ENCODE measurements at regions not wholly inside any gene's neighbourhood (a gene's known extent, or its start where the extent isn't known, plus 50 kb on each side); places are given as distances from the start of the nearest gene placed in this dataset.

- DNase-seq (ENCODE audit: low read depth), result no peak
Observed at GRCh38 chr3:82940124-82940523, 1178.7 kb upstream of the GBE1 start.

DNA sequence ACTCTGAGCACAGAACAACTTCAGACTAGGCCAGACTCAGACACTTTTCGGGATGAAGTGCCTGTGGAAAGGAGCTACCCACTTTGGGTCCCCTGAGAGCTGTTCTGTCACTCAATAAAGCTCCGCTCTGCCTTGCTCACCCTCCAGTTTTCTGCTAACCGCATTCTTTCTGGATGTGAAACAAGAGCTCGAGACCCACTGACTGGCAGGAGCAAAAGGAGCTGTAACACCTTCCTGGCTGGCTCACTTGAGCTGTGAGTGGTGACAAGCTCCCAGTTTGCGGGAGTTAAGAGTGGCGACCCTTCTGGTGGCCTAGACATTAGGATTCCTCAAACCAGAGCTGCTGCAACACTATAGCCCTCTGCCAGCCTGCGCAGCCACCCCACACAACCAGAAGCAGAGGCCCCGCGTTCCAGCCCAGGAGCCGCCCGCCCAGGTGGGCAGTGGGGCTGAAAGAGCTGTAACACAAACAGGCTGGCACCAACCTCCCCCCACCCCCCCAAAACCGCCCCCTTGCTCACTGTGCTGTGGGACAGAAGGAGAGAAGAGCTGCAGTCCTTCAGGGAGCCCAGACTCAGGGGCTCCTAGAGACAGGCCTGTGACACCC lies 1178.1 kb upstream of the GBE1 start:
- no peak for DNase-seq (ENCODE audit: low read depth)

DNA sequence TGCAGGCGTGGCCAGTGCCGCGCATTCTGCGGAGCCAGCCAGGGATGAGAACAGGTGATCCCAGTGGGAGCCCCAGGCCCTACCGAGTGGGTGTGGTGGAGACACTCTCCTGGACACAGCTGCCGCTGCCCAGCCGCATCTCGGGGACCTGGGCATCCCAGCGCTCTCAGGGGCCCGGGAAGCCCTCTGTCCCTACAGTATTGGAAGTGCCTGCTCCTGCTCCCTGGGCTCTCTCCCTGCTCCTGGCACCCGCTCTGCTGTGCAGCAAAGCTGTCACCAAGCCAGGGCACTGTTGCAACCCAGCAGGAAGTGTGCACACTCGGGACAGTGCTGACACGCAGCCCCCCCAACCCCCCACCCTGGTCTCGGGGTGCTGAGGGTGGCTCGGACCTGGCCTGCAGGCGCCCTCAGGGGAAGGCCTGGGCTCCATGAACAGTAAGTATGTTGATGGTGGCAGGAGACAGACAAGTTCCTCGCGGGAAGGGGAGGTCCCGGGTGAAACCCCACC lies 1177.4 kb upstream of the GBE1 start:
- DNase-seq (ENCODE audit: low read depth), result no peak

DNA sequence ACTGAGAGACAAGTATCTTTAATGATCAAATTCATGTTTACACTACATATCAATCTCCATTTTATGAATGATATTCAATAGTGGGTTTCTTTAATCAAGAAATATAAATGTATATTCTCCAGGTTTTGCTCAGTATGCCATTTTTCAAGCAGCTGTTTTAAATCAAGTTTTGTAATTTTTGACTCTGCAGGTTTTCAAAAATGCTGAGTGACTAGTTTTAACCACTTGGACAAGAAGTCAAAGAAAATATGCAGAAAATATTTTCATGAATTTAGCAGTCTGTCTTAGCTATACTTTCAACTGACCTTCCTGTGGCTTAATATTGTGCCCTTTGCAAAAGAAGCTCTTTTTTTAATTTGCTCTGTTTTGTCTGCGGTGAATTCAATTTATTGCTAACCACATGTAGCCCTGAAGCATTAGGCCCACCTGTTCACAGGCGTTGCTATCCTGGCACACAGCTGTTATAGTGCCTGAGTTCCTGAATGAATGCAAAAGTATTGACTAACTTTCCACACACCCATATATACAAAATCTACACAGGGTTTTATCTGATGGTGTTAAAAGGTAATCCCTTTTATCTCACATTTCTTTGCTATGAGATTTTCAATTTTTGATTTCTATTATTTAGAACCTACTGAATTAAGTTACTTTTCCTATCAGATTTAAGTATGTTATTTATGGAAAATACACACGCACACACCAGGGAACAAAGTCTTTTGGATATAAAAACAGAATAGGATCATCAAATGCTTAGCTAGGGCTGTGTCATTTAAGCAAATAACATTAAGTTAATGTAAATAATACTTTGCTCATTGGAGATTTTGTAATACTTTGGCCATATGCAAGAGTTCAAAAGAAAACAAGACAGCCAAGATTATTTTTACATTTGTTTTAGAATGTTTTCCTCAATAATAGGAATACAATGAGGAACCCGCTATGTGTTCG lies 1166.1 kb upstream of the GBE1 start:
- no peak for DNase-seq (ENCODE audit: low read depth)

DNA sequence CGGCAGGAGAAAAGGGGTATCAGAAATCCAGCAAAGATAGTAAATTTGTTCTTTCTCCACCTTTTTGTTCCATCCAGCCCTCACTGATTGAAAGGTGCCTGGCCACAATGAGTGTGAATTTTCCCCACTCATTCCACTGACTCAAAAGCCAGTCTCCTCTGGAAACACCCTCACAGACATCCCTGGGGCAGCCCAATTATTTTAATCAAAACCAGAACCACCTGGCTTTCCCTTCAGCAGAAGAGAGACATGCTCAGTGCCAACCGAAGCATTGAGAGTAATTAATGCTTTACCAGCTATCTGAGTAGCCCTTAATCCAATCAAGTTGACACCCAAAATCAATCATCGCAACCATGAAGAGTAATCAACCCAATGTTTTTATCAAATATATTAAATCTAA lies 1129.6 kb upstream of the GBE1 start:
- no peak for DNase-seq (ENCODE audit: low read depth)

DNA sequence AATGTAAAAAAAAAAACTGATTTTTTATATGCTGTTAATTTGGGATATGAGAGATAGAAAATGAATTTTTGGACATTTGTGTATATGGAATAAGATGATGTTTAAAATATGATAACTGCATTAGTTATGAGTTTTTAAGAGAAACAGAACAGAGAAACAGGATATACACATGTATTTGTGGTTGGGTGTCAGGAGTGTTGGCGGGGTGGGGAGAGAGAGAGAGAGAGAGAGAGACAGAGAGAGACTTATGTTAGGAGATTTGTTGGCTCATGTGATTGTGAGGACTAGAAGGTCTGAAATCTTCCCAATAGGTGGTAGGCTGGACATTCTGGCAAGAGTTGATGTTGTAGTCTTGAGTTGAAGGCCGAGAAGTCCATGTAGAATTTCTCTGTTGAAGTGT lies 1121.6 kb upstream of the GBE1 start:
- DNase-seq (ENCODE audit: low read depth), result no peak

- DNase-seq (ENCODE audit: low read depth), result no peak
Observed at GRCh38 chr3:82875401-82875800, 1114.0 kb upstream of the GBE1 start.

GRCh38 chr3:82839871-82840270 lies 1078.4 kb upstream of the GBE1 start:
- DNase-seq (ENCODE audit: low read depth), result no peak

- no peak for DNase-seq (ENCODE audit: low read depth)
Observed at GRCh38 chr3:82834098-82834497, 1072.7 kb upstream of the GBE1 start.

- DNase-seq (ENCODE audit: low read depth), result no peak
Observed at GRCh38 chr3:82824491-82824890, 1063.0 kb upstream of the GBE1 start.

DNA sequence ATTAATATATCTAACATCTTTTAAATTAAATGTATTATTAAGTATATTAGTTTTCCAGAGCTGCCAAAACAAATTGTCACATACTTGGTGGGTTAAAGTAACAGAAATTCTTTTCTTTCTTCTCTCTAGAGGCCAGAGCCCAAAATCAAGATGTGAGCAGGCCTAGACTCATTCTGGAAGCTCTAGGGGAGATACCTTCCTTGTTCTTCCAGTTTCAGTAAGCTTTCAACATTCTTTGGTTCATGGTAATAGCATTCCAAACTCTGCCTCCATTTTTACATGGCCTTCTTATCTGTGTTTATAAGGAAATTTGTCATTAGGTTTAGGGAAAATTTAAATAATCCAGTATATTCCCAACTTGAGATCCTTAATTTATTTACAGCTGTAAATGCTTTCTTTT lies 1054.6 kb upstream of the GBE1 start:
- no peak for DNase-seq (ENCODE audit: low read depth)

- DNase-seq (ENCODE audit: low read depth), result no peak
Observed at GRCh38 chr3:82815417-82816058, 1054.1 kb upstream of the GBE1 start.

DNA sequence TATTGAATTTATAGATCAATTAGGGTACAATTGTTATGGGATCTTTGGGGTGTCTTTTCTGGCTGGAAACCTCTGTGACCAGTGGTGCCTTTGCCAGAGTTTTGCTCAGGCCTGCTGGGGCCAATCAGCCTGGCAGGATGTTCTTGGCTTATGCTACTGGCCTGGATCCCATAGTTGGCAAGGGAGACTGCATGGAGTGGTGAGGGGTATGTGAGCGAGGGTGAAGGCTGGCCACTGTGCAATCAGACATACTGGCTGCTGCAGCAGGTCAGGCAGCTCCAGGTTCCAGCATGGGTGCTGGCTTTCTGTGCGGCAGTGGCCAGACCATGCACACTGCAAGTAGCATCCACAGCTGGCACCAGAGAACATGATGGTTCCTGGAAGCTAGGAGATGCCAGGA lies 1053.2 kb upstream of the GBE1 start:
- no peak for DNase-seq (ENCODE audit: low read depth)

GRCh38 chr3:82807781-82808180 lies 1046.3 kb upstream of the GBE1 start:
- no peak for DNase-seq (ENCODE audit: low read depth)

DNA sequence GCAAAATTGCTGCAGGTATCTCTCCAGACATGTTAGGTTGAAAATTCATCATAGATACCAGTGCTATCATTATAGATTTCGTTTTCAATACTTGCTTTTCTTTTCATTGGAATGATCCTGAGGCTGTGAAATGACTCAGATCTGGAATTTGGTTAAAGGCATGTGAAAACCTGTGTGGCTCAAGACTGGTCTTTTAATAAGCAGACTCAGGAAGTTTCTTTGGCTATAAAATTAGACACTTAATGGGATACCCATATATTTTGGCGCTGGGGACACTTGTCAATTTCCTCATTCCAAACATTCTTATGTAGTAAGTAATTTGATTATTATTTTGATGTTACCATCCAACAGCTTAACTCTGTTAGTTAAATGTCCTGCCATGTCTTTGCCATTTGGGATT lies 1041.1 kb upstream of the GBE1 start:
- no peak for DNase-seq (ENCODE audit: low read depth)

- DNase-seq (ENCODE audit: low read depth), result no peak
Observed at GRCh38 chr3:82800248-82800647, 1038.8 kb upstream of the GBE1 start.

DNA sequence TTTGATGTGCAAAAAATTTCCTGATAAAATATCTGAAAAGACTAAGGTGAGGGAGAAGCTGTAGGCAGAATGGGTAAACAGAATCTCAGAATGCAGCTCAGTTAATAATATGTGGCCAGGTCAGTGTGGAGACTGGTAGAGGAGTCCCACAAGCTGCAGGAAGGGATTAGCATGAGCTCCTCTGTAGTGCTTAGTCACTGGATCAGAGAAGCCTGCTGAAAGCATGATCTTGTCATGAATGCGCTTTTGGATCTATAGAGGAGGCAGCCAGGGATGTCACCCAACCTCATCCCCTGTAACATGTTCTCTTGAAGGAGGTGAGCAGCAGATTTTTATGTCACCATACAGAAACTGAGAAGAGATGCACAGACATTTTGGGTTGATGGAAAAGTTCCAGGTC lies 1035.3 kb upstream of the GBE1 start:
- no peak for DNase-seq (ENCODE audit: low read depth)

- DNase-seq (ENCODE audit: low read depth), result no peak
Observed at GRCh38 chr3:82791241-82791640, 1029.8 kb upstream of the GBE1 start.

DNA sequence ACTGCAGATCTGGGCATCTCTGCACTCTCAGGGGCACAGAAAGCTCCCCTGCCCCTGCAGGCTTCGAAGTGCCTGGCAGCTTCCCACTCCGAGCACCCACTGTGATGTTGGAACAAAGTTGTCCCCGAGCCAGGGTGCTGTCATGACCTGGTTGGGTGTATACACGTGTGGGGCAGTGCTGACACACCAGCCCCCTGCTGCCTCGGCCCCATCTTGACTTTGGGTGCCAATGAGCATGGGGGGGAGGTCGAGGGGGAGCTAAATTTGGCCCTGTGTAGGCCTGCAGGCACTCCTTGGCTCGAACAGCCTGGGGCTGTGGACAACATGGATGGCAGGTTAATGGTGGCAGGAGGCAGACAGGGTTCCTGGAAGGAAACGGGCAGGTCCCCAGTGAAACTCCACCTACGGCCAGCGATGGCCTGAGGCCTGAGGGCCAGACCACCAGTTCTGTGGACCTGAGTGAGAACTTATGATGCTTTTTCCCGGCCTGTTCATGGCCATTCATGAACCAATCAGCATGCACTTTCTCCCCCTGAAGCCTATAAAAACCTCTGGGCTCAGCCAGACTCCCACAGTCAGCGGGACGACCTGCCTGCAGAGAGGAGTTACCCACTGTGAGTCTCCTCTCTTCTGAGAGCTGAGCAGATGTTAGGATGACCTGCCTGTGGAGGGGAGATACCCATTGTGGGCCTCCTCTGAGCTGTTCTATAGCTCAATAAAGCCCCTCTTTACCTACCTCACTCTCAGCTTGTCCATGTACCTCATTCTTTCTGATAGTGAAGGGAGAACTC lies 1029.1 kb upstream of the GBE1 start:
- DNase-seq (ENCODE audit: low read depth), result no peak

DNA sequence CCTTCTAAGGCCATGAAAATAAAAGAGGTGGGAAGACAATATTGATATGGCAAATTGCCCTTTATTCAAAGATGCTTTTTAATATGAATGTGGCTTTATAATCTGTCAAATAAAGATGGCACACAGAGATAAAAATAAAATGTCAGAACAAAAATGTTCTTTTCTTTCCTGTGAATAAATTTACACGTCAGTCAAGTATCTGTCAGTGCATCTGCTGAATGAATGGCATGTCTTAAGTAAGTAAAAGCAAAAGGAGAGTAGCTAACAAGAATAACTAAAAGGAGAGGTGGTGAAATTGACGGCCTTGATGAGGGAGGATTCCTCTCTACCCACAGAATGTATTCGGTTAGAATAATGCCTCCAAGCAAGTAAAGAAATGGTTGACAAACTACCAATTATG lies 1021.7 kb upstream of the GBE1 start:
- DNase-seq (ENCODE audit: low read depth), result no peak

- no peak for DNase-seq (ENCODE audit: low read depth)
Observed at GRCh38 chr3:82773207-82773606, 1011.8 kb upstream of the GBE1 start.

GRCh38 chr3:82764521-82764920 lies 1003.1 kb upstream of the GBE1 start:
- DNase-seq (ENCODE audit: low read depth), result no peak
